D721Med (cell line): ENCODE measurements at regions not wholly inside any gene's neighbourhood (a gene's known extent, or its start where the extent isn't known, plus 50 kb on each side); places are given as distances from the start of the nearest gene placed in this dataset.

Experiments
- DNase-seq: peaks from one replicate; pipeline ENCODE4 v3.0.0; 2011; ENCODE audit warnings: low spot score; ENCODE audit not compliant: insufficient read length
- FAIRE-seq: peaks from 2 replicates; lab custom pipeline; 2011; peaks lifted over from hg19 to GRCh38; lab: Jason Lieb, UNC
- CTCF ChIP-seq: IDR thresholded peaks from 2 replicates; pipeline ENCODE4 v1.5.1; 2012; ENCODE audit warnings: mild to moderate bottlenecking, control low read depth; ENCODE audit not compliant: insufficient read depth; ENCODE audit errors: missing control alignments

- no peak for TF ChIP-seq CTCF
- peak; percentile 95 for FAIRE-seq
- DNase-seq, result no peak
Measured at GRCh38 chr1:239999170-239999569, 92.5 kb upstream of the FMN2 start.

GRCh38 chr1:240000634-240001033 is 91.0 kb upstream of the FMN2 start:
- TF ChIP-seq CTCF, result no peak
- DNase-seq (no peak), FAIRE-seq (no peak)

GRCh38 chr1:240001177-240001740 is 90.4 kb upstream of the FMN2 start:
- DNase-seq (no peak), FAIRE-seq (peak; percentile 84)
- TF ChIP-seq CTCF, result no peak

GRCh38 chr1:240004086-240004749 is 87.5 kb upstream of the FMN2 start:
- DNase-seq, result no peak
- TF ChIP-seq CTCF, result peak; percentile 84
- FAIRE-seq, result peak; percentile 76

- DNase-seq, result no peak
- no peak for FAIRE-seq
- TF ChIP-seq CTCF, result peak; percentile 28
Measured at GRCh38 chr1:240005997-240006650, 85.6 kb upstream of the FMN2 start.

- FAIRE-seq, result no peak
Measured at GRCh38 chr1:240008298-240008697, 83.4 kb upstream of the FMN2 start.

More at GRCh38 chr1:240008298-240008697, 83.4 kb upstream of the FMN2 start:
- no peak for DNase-seq
- no peak for TF ChIP-seq CTCF
